Fibroblast of lung (primary cell): ENCODE measurements at regions not wholly inside any gene's neighbourhood (a gene's known extent, or its start where the extent isn't known, plus 50 kb on each side); places are given as distances from the start of the nearest gene placed in this dataset.

Source experiments
- DNase-seq, 2 donors: peaks; one replicate each; pipeline versions ENCODE4 v3.0.0 to v3.0.0-alpha.2; 2010; ENCODE audit warnings: low read depth in 2 of 2
- H2AFZ ChIP-seq: 2 replicates; pipeline ENCODE4 v1.5.1; 2012; ENCODE audit warnings: low read length, control low read depth, inconsistent platforms
- H3K27ac ChIP-seq: 2 replicates; pipeline ENCODE4 v1.5.1; 2011; ENCODE audit warnings: low read length, control low read depth; ENCODE audit not compliant: insufficient read depth
- H3K27me3 ChIP-seq: 2 replicates; pipeline ENCODE4 v1.5.1; 2011; ENCODE audit warnings: mild to moderate bottlenecking, low read length; ENCODE audit not compliant: control insufficient read depth, insufficient read depth
- H3K36me3 ChIP-seq: 2 replicates; pipeline ENCODE4 v1.5.1; 2011; ENCODE audit warnings: low read length; ENCODE audit not compliant: control insufficient read depth, insufficient read depth
- H3K4me1 ChIP-seq: 2 replicates; pipeline ENCODE4 v1.5.1; 2011; ENCODE audit warnings: low read length; ENCODE audit not compliant: control insufficient read depth, insufficient read depth; ENCODE audit errors: extremely low read depth
- H3K4me2 ChIP-seq: 2 replicates; pipeline ENCODE4 v1.5.1; 2011; ENCODE audit warnings: low read length, control low read depth; ENCODE audit not compliant: insufficient read depth; ENCODE audit errors: extremely low read depth
- H3K4me3 ChIP-seq, 4 experiments: fragments of 200-600 bp in 1 of 4; sonication (generic) in 1 of 4; replicated peaks in 1 of 4; 2 replicates each; pipeline ENCODE4 v1.5.1; 2011 to 2016; ENCODE audit warnings: low read length in 4 of 4, low read depth in 3 of 4, mild to moderate bottlenecking in 3 of 4, control low read depth in 2 of 4, inconsistent platforms in 1 of 4, mixed read lengths in 1 of 4; ENCODE audit not compliant: insufficient read depth in 1 of 4; ENCODE audit errors: control extremely low read depth in 1 of 4
- H3K79me2 ChIP-seq: 2 replicates; pipeline ENCODE4 v1.5.1; 2012; ENCODE audit warnings: mild to moderate bottlenecking, low read length, inconsistent platforms; ENCODE audit not compliant: control insufficient read depth, insufficient read depth
- H3K9ac ChIP-seq: 2 replicates; pipeline ENCODE4 v1.5.1; 2011; ENCODE audit warnings: mild to moderate bottlenecking, low read length, control low read depth; ENCODE audit not compliant: insufficient read depth
- H3K9me3 ChIP-seq: 2 replicates; pipeline ENCODE4 v1.5.1; 2012; ENCODE audit warnings: low read depth, low read length; ENCODE audit not compliant: control insufficient read depth, insufficient read depth
- H4K20me1 ChIP-seq: 2 replicates; pipeline ENCODE4 v1.5.1; 2011; ENCODE audit warnings: low read length; ENCODE audit not compliant: control insufficient read depth, insufficient read depth; ENCODE audit errors: extremely low read depth
- EZH2 ChIP-seq: IDR thresholded peaks from 2 replicates; pipeline ENCODE4 v1.5.1; 2012; ENCODE audit warnings: low read length, control low read depth, mild to moderate bottlenecking; ENCODE audit errors: missing control alignments
- TF ChIP-seq, protein P1 (sequence below), 2 donors: IDR thresholded peaks in 1 of 2; conservative IDR thresholded peaks in 1 of 2; 1 replicate in 1 of 2; 2 replicates in 1 of 2; pipeline ENCODE4 v1.5.1; 2011 to 2012; ENCODE audit warnings: low read length in 2 of 2, control low read depth in 1 of 2, inconsistent platforms in 1 of 2, low read depth in 1 of 2, mild to moderate bottlenecking in 1 of 2

- H3K4me3 ChIP-seq: no peak overlapping the region
- H3K4me2 ChIP-seq: no peak overlapping the region
- H4K20me1 ChIP-seq: no peaks in the 10 kb centered on the region
- H3K27ac ChIP-seq: no peak overlapping the region
- DNase-seq: no peak
- H3K27me3 ChIP-seq: no peaks in the 10 kb centered on the region
- H2AFZ ChIP-seq: no peak overlapping the region
- H3K79me2 ChIP-seq: no peaks in the 10 kb centered on the region
- H3K9ac ChIP-seq: no peak overlapping the region
- H3K9me3 ChIP-seq: no peaks in the 10 kb centered on the region
- no peaks in the 10 kb centered on the region for H3K4me1 ChIP-seq
- TF ChIP-seq, protein P1, sequence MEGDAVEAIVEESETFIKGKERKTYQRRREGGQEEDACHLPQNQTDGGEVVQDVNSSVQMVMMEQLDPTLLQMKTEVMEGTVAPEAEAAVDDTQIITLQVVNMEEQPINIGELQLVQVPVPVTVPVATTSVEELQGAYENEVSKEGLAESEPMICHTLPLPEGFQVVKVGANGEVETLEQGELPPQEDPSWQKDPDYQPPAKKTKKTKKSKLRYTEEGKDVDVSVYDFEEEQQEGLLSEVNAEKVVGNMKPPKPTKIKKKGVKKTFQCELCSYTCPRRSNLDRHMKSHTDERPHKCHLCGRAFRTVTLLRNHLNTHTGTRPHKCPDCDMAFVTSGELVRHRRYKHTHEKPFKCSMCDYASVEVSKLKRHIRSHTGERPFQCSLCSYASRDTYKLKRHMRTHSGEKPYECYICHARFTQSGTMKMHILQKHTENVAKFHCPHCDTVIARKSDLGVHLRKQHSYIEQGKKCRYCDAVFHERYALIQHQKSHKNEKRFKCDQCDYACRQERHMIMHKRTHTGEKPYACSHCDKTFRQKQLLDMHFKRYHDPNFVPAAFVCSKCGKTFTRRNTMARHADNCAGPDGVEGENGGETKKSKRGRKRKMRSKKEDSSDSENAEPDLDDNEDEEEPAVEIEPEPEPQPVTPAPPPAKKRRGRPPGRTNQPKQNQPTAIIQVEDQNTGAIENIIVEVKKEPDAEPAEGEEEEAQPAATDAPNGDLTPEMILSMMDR (conservative IDR thresholded peaks at IDR 0.05 in 1 of 2, IDR thresholded peaks at IDR 0.05 in 1 of 2; ENCODE audit: low read depth in 1 of 2, low read length in 2 of 2): no peak
- TF ChIP-seq EZH2: no peak
- no peaks in the 10 kb centered on the region for H3K36me3 ChIP-seq
Observed at GRCh38 chr3:18499301-18499700, 74.2 kb upstream of the SATB1 start.

- Histone ChIP-seq H3K4me1 (no peaks in the 10 kb centered on the region), H3K9ac (no peak overlapping the region), H3K4me3 (no peak overlapping the region), H3K27me3 (no peaks in the 10 kb centered on the region), H3K79me2 (no peaks in the 10 kb centered on the region), H3K9me3 (no peaks in the 10 kb centered on the region), H3K36me3 (no peaks in the 10 kb centered on the region), H3K27ac (no peak overlapping the region), H3K4me2 (no peak overlapping the region), H2AFZ (no peak overlapping the region), H4K20me1 (no peaks in the 10 kb centered on the region)
- no peak for DNase-seq
- TF ChIP-seq, protein P1 (conservative IDR thresholded peaks at IDR 0.05 in 1 of 2, IDR thresholded peaks at IDR 0.05 in 1 of 2; ENCODE audit: low read depth in 1 of 2, low read length in 2 of 2): no peak
- no peak for TF ChIP-seq EZH2
Observed at GRCh38 chr3:18494251-18494650, 69.1 kb upstream of the SATB1 start.

GRCh38 chr3:18489939-18490338, 64.8 kb upstream of the SATB1 start:
- H4K20me1 ChIP-seq: no peaks in the 10 kb centered on the region
- no peak for TF ChIP-seq EZH2
- TF ChIP-seq, protein P1 (conservative IDR thresholded peaks at IDR 0.05 in 1 of 2, IDR thresholded peaks at IDR 0.05 in 1 of 2; ENCODE audit: low read depth in 1 of 2, low read length in 2 of 2): no peak

More at GRCh38 chr3:18489939-18490338, 64.8 kb upstream of the SATB1 start:
- Histone ChIP-seq H3K4me1 (no peaks in the 10 kb centered on the region), H3K79me2 (no peaks in the 10 kb centered on the region), H2AFZ (no peak overlapping the region), H3K27ac (no peak overlapping the region), H3K4me3 (no peak overlapping the region), H3K27me3 (no peaks in the 10 kb centered on the region), H3K36me3 (no peaks in the 10 kb centered on the region), H3K9me3 (no peaks in the 10 kb centered on the region), H3K4me2 (no peak overlapping the region), H3K9ac (no peak overlapping the region)
- no peak for DNase-seq
